Liver (tissue), 3 donors: ENCODE measurements at regions not wholly inside any gene's neighbourhood (a gene's known extent, or its start where the extent isn't known, plus 50 kb on each side); places are given as distances from the start of the nearest gene placed in this dataset.

Experiments
- EGR1 ChIP-seq, 2 donors: IDR thresholded peaks; 2 replicates each; pipeline ENCODE4 v1.6.1; 2016 to 2018; ENCODE audit warnings: antibody characterized with exemption in 2 of 2, low read depth in 2 of 2
- FOXA1 ChIP-seq: IDR thresholded peaks from 2 replicates; pipeline ENCODE4 v1.6.1; 2016; ENCODE audit warnings: antibody characterized with exemption
- GABPA ChIP-seq, 2 donors: IDR thresholded peaks in 1 of 2; conservative IDR thresholded peaks in 1 of 2; 2 replicates each; pipeline ENCODE4 v1.6.1; 2016; ENCODE audit warnings: antibody characterized with exemption in 2 of 2, mild to moderate bottlenecking in 1 of 2, moderate library complexity in 1 of 2
- HNF4G ChIP-seq: IDR thresholded peaks from 2 replicates; pipeline ENCODE4 v1.6.1; 2016; ENCODE audit warnings: antibody characterized with exemption
- JUND ChIP-seq, 2 donors: IDR thresholded peaks; 2 replicates each; pipeline ENCODE4 v1.6.1; 2016; ENCODE audit warnings: antibody characterized with exemption in 2 of 2
- NR2F2 ChIP-seq: IDR thresholded peaks from 2 replicates; pipeline ENCODE4 v1.6.1; 2016; ENCODE audit warnings: antibody characterized with exemption
- RAD21 ChIP-seq, 2 donors: IDR thresholded peaks; 2 replicates each; pipeline ENCODE4 v1.6.1; 2016; ENCODE audit warnings: antibody characterized with exemption in 2 of 2, mild to moderate bottlenecking in 2 of 2
- TAF1 ChIP-seq: conservative IDR thresholded peaks from 2 replicates; pipeline ENCODE4 v1.6.1; 2016; ENCODE audit warnings: antibody characterized with exemption, mild to moderate bottlenecking
- YY1 ChIP-seq: IDR thresholded peaks from 2 replicates; pipeline ENCODE4 v1.6.1; 2016; ENCODE audit warnings: antibody characterized with exemption, mild to moderate bottlenecking
- TF ChIP-seq, protein P1 (sequence below): fragments of 150-350 bp; IDR thresholded peaks from 2 replicates; pipeline ENCODE4 v1.5.1; 2017; ENCODE audit warnings: improper control_type of control experiment, low read depth, low read length; ENCODE audit not compliant: missing input control
- TF ChIP-seq, protein P2 (sequence below): IDR thresholded peaks from 2 replicates; pipeline ENCODE4 v1.6.1; 2016; ENCODE audit warnings: antibody characterized with exemption, mild to moderate bottlenecking
- TF ChIP-seq, protein P3 (sequence below): IDR thresholded peaks from 2 replicates; pipeline ENCODE4 v1.6.1; 2016; ENCODE audit warnings: antibody characterized with exemption
- donor health status: healthy.
- donor health status: healthy.

DNA sequence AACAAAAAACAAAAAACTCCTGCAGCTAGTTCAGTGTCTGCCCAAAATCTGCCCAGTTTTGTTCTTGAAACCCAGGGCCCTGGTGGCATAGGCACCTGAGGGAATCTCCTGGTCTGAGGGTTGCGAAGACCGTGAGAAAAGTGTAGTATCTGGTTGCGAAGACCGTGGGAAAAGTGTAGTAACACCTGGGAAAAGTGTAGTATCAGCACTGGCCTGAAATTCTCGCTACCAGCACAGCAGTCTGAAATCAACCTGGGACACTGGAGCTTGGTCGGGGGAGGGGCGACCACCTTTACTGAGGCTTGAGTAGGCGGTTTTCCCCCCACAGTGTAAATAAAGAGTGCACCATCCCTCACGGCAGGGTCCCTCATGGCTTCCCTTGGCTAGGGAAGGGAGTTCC is 82.5 kb upstream of the SP4 start:
- TF ChIP-seq, protein P1, sequence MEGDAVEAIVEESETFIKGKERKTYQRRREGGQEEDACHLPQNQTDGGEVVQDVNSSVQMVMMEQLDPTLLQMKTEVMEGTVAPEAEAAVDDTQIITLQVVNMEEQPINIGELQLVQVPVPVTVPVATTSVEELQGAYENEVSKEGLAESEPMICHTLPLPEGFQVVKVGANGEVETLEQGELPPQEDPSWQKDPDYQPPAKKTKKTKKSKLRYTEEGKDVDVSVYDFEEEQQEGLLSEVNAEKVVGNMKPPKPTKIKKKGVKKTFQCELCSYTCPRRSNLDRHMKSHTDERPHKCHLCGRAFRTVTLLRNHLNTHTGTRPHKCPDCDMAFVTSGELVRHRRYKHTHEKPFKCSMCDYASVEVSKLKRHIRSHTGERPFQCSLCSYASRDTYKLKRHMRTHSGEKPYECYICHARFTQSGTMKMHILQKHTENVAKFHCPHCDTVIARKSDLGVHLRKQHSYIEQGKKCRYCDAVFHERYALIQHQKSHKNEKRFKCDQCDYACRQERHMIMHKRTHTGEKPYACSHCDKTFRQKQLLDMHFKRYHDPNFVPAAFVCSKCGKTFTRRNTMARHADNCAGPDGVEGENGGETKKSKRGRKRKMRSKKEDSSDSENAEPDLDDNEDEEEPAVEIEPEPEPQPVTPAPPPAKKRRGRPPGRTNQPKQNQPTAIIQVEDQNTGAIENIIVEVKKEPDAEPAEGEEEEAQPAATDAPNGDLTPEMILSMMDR, result no peak
- TF ChIP-seq TAF1 (no peak), EGR1 (IDR thresholded peaks at IDR 0.05; ENCODE audit: low read depth in 2 of 2) (no peak), HNF4G (no peak), JUND (IDR thresholded peaks at IDR 0.05) (no peak), YY1 (no peak), RAD21 (IDR thresholded peaks at IDR 0.05) (no peak), NR2F2 (no peak), FOXA1 (no peak), GABPA (IDR thresholded peaks at IDR 0.05 in 1 of 2, conservative IDR thresholded peaks at IDR 0.05 in 1 of 2) (no peak)
- TF ChIP-seq, protein P2, sequence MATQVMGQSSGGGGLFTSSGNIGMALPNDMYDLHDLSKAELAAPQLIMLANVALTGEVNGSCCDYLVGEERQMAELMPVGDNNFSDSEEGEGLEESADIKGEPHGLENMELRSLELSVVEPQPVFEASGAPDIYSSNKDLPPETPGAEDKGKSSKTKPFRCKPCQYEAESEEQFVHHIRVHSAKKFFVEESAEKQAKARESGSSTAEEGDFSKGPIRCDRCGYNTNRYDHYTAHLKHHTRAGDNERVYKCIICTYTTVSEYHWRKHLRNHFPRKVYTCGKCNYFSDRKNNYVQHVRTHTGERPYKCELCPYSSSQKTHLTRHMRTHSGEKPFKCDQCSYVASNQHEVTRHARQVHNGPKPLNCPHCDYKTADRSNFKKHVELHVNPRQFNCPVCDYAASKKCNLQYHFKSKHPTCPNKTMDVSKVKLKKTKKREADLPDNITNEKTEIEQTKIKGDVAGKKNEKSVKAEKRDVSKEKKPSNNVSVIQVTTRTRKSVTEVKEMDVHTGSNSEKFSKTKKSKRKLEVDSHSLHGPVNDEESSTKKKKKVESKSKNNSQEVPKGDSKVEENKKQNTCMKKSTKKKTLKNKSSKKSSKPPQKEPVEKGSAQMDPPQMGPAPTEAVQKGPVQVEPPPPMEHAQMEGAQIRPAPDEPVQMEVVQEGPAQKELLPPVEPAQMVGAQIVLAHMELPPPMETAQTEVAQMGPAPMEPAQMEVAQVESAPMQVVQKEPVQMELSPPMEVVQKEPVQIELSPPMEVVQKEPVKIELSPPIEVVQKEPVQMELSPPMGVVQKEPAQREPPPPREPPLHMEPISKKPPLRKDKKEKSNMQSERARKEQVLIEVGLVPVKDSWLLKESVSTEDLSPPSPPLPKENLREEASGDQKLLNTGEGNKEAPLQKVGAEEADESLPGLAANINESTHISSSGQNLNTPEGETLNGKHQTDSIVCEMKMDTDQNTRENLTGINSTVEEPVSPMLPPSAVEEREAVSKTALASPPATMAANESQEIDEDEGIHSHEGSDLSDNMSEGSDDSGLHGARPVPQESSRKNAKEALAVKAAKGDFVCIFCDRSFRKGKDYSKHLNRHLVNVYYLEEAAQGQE, result no peak
- TF ChIP-seq, protein P3, sequence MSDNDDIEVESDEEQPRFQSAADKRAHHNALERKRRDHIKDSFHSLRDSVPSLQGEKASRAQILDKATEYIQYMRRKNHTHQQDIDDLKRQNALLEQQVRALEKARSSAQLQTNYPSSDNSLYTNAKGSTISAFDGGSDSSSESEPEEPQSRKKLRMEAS, result no peak
